Type B pancreatic cell (in vitro differentiated cells): ENCODE measurements at regions not wholly inside any gene's neighbourhood (a gene's known extent, or its start where the extent isn't known, plus 50 kb on each side); places are given as distances from the start of the nearest gene placed in this dataset.

Experiments
- DNase-seq: peaks from one replicate; pipeline ENCODE4 v3.0.0; 2021; ENCODE audit warnings: mixed read lengths; ENCODE audit not compliant: unreplicated experiment; ENCODE audit errors: extremely low spot score
- H3K27ac Mint-ChIP-seq: 2 replicates; pipeline ENCODE4 v1.8.0; 2021; ENCODE audit warnings: mild to moderate bottlenecking, mixed read lengths
- H3K27me3 Mint-ChIP-seq: 2 replicates; pipeline ENCODE4 v1.8.0; 2021; ENCODE audit warnings: mixed read lengths
- H3K36me3 Mint-ChIP-seq: 2 replicates; pipeline ENCODE4 v1.8.0; 2021; ENCODE audit warnings: mixed read lengths
- H3K4me1 Mint-ChIP-seq: one replicate; pipeline ENCODE4 v1.8.0; 2021; ENCODE audit warnings: mixed read lengths; ENCODE audit not compliant: unreplicated experiment
- H3K4me3 Mint-ChIP-seq: 2 replicates; pipeline ENCODE4 v1.8.0; 2021; ENCODE audit warnings: mild to moderate bottlenecking, mixed read lengths
- H3K9me3 Mint-ChIP-seq: 2 replicates; pipeline ENCODE4 v1.8.0; 2021; ENCODE audit warnings: mixed read lengths
- CTCF ChIP-seq: fragments of 200-600 bp; sonication (generic); conservative IDR thresholded peaks from 2 replicates; pipeline ENCODE4 v1.5.0; 2021; ENCODE audit warnings: antibody characterized with exemption, mild to moderate bottlenecking

GRCh38 chr20:22815206-22815551 lies 219.9 kb upstream of the SSTR4 start:
- Mint-ChIP-seq H3K27ac (no peak overlapping the region), H3K9me3 (no peaks in the 10 kb centered on the region), H3K4me1 (peaks cover 37% of the 10 kb centered on the region), H3K27me3 (peaks cover 58% of the 10 kb centered on the region), H3K4me3 (no peak overlapping the region), H3K36me3 (no peaks in the 10 kb centered on the region)
- no peak for TF ChIP-seq CTCF
- DNase-seq = no peak

DNA sequence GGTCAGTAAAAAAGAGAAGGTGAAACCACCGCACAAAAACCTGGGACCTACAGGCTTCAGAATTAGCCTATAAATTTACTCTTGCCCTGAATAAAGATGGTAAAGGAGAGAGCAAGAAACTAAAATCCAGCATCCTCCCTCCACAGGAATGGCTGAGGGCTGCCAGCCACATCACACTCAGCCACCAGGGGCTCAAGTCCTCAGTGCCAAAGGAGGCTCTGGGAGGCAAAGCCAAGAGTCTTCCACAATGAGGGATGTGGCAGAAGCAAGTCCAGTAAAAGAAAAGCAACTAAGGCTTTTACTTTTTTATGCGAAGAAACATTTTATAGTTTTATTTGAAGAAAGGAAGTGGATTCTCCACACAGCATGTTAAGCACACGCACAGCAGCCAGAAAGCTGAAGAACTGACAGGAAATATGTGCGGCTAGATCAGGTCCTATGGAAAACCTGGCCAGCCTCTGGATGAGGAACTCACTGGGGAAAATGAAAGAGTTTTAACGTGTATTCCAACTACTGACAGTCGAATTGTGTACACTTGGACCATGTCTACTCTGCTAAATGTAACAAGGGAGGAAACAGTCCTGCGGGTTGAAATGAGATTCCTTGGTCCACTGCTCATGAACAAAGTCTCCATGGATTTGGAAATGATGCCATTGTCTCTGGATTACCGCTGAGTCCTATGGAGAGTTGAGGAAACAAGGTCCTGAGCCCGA lies 219.4 kb upstream of the SSTR4 start:
- Mint-ChIP-seq H3K9me3 (no peaks in the 10 kb centered on the region), H3K4me3 (no peak overlapping the region), H3K27me3 (peaks cover 58% of the 10 kb centered on the region), H3K36me3 (no peaks in the 10 kb centered on the region), H3K27ac (no peak overlapping the region), H3K4me1 (peaks cover 33% of the 10 kb centered on the region)
- DNase-seq = no peak
- TF ChIP-seq CTCF = peak; percentile 59

DNA sequence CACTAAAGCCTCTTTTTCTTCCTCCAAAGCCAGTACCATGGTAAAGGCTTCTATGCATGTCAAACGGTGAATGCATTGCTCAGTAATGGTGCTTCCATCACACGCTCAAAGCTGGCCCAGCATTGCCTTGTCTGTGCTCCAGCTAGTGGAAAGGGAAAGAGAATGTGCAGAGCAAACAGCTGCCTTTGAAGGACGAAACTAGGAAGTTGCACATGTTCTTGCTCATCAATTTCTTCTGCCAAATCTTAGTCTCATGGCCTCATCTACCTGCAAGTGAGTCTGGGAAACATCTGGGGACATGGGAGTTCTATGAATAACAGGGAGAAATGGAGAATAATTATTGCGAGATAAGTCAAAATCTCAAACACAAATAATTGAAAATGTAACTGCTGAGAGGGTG lies 216.5 kb upstream of the SSTR4 start:
- no peak overlapping the region for H3K27ac Mint-ChIP-seq
- H3K9me3 Mint-ChIP-seq = no peaks in the 10 kb centered on the region
- H3K27me3 Mint-ChIP-seq = peaks cover 54% of the 10 kb centered on the region
- H3K4me1 Mint-ChIP-seq = peaks cover 36% of the 10 kb centered on the region
- DNase-seq = no peak
- H3K4me3 Mint-ChIP-seq = no peak overlapping the region
- TF ChIP-seq CTCF = no peak
- H3K36me3 Mint-ChIP-seq = no peaks in the 10 kb centered on the region

GRCh38 chr20:22819112-22819511 lies 216.0 kb upstream of the SSTR4 start:
- Mint-ChIP-seq H3K36me3 (no peaks in the 10 kb centered on the region), H3K9me3 (no peaks in the 10 kb centered on the region), H3K27me3 (peaks cover 52% of the 10 kb centered on the region), H3K27ac (no peak overlapping the region), H3K4me3 (no peak overlapping the region), H3K4me1 (peaks cover 39% of the 10 kb centered on the region)
- TF ChIP-seq CTCF = no peak
- no peak for DNase-seq

DNA sequence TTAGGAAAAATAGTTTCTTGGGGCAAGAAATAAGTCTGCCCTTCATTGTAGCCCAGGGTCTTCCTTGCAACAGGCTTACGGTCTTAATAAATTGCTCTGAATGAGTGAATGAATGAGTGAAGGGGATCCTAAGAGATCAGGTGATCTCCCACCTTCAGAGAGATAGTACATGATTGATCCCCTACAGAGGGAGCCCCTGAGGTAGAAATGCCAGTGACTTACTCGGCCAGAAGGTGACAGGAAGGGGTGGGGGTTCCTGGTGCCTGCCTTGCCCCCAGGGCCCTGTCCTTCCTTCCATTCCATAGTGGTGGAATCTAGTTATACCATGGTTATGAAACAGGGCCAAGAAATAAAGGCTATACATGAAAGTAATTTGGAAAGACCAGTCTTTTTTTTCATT lies 215.3 kb upstream of the SSTR4 start:
- no peaks in the 10 kb centered on the region for H3K9me3 Mint-ChIP-seq
- no peak for TF ChIP-seq CTCF
- H3K36me3 Mint-ChIP-seq = no peaks in the 10 kb centered on the region
- H3K4me1 Mint-ChIP-seq = peaks cover 39% of the 10 kb centered on the region
- H3K27me3 Mint-ChIP-seq = peaks cover 45% of the 10 kb centered on the region
- no peak overlapping the region for H3K4me3 Mint-ChIP-seq
- no peak overlapping the region for H3K27ac Mint-ChIP-seq
- no peak for DNase-seq
